SK-N-MC (cell line): ENCODE measurements at regions not wholly inside any gene's neighbourhood (a gene's known extent, or its start where the extent isn't known, plus 50 kb on each side); places are given as distances from the start of the nearest gene placed in this dataset.

Experiments used
- DNase-seq: peaks from one replicate; pipeline ENCODE4 v3.0.0-alpha.2; 2011; ENCODE audit warnings: low read depth, low spot score
- H3K27ac ChIP-seq: fragments of 200-600 bp; sonication (generic); 2 replicates; pipeline ENCODE4 v1.5.1; 2016; ENCODE audit warnings: mixed run types
- H3K36me3 ChIP-seq: fragments of 200-600 bp; sonication (generic); 2 replicates; pipeline ENCODE4 v1.6.1; 2017; ENCODE audit warnings: antibody characterized with exemption, low read length, mixed read lengths; ENCODE audit not compliant: insufficient read depth
- H3K4me3 ChIP-seq: fragments of 200-600 bp; sonication (generic); 2 replicates; pipeline ENCODE4 v1.5.1; 2016
- H3K9ac ChIP-seq: fragments of 200-600 bp; sonication (generic); 2 replicates; pipeline ENCODE4 v1.8.0; 2017; ENCODE audit warnings: mixed run types, mixed read lengths; ENCODE audit not compliant: insufficient read length
- H3K9me3 ChIP-seq: fragments of 200-600 bp; sonication (generic); 2 replicates; pipeline ENCODE4 v1.6.1; 2017; ENCODE audit warnings: low read depth, mild to moderate bottlenecking, antibody characterized with exemption, low read length, moderate library complexity, mixed read lengths
- EZH2 ChIP-seq: fragments of 200-600 bp; sonication (generic); IDR thresholded peaks from one replicate; pipeline ENCODE4 v1.6.1; 2017; ENCODE audit warnings: antibody characterized with exemption
- FOXP2 ChIP-seq: optimal IDR thresholded peaks from 2 replicates; pipeline ENCODE3; 2011; ENCODE audit warnings: mild to moderate bottlenecking, moderate library complexity; ENCODE audit not compliant: insufficient read depth; ENCODE audit errors: extremely low read length, control extremely low read depth
- POLR2AphosphoS5 ChIP-seq: IDR thresholded peaks from 2 replicates; pipeline ENCODE4 v1.6.1; 2012; ENCODE audit warnings: mild to moderate bottlenecking, low read depth, low read length, borderline replicate concordance

GRCh38 chr9:6076851-6077250 is 61.4 kb upstream of the RANBP6 start:
- H3K27ac ChIP-seq: no peak overlapping the region
- H3K9ac ChIP-seq: no peak overlapping the region
- H3K9me3 ChIP-seq: no peaks in the 10 kb centered on the region
- TF ChIP-seq FOXP2 (no peak), EZH2 (no peak), POLR2AphosphoS5 (no peak)
- no peaks in the 10 kb centered on the region for H3K36me3 ChIP-seq
- no peak overlapping the region for H3K4me3 ChIP-seq
- no peak for DNase-seq

GRCh38 chr9:6073731-6074130 is 58.3 kb upstream of the RANBP6 start:
- Histone ChIP-seq H3K27ac (no peak overlapping the region), H3K9me3 (no peaks in the 10 kb centered on the region), H3K4me3 (no peak overlapping the region), H3K36me3 (no peaks in the 10 kb centered on the region), H3K9ac (no peak overlapping the region)
- no peak for DNase-seq
- TF ChIP-seq FOXP2: no peak

GRCh38 chr9:6072865-6073264 is 57.4 kb upstream of the RANBP6 start:
- Histone ChIP-seq H3K27ac (no peak overlapping the region), H3K4me3 (no peak overlapping the region), H3K9ac (no peak overlapping the region), H3K9me3 (no peaks in the 10 kb centered on the region), H3K36me3 (no peaks in the 10 kb centered on the region)
- TF ChIP-seq EZH2 (no peak), POLR2AphosphoS5 (no peak), FOXP2 (no peak)
- DNase-seq: no peak

GRCh38 chr9:6072453-6072852 is 57.0 kb upstream of the RANBP6 start:
- H3K9me3 ChIP-seq: no peaks in the 10 kb centered on the region
- H3K4me3 ChIP-seq: no peak overlapping the region
- DNase-seq: no peak
- H3K27ac ChIP-seq: no peak overlapping the region
- TF ChIP-seq POLR2AphosphoS5: no peak
- no peak for TF ChIP-seq FOXP2
- no peak for TF ChIP-seq EZH2
- no peak overlapping the region for H3K9ac ChIP-seq
- H3K36me3 ChIP-seq: no peaks in the 10 kb centered on the region

GRCh38 chr9:6068983-6069382 is 53.6 kb upstream of the RANBP6 start:
- Histone ChIP-seq H3K9me3 (no peaks in the 10 kb centered on the region), H3K9ac (no peak overlapping the region), H3K36me3 (no peaks in the 10 kb centered on the region), H3K4me3 (no peak overlapping the region), H3K27ac (no peak overlapping the region)
- no peak for DNase-seq
- TF ChIP-seq POLR2AphosphoS5 (no peak), FOXP2 (no peak), EZH2 (no peak)

GRCh38 chr9:6067426-6067825 is 52.0 kb upstream of the RANBP6 start:
- no peaks in the 10 kb centered on the region for H3K9me3 ChIP-seq
- no peak for TF ChIP-seq POLR2AphosphoS5
- no peak for TF ChIP-seq FOXP2
- TF ChIP-seq EZH2: no peak
- no peak overlapping the region for H3K4me3 ChIP-seq
- no peaks in the 10 kb centered on the region for H3K36me3 ChIP-seq
- no peak overlapping the region for H3K27ac ChIP-seq
- no peak for DNase-seq
- H3K9ac ChIP-seq: no peak overlapping the region
